ENCODE measurements at regions not wholly inside any gene's neighbourhood (a gene's known extent, or its start where the extent isn't known, plus 50 kb on each side); places are given as distances from the start of the nearest gene placed in this dataset.

DNA sequence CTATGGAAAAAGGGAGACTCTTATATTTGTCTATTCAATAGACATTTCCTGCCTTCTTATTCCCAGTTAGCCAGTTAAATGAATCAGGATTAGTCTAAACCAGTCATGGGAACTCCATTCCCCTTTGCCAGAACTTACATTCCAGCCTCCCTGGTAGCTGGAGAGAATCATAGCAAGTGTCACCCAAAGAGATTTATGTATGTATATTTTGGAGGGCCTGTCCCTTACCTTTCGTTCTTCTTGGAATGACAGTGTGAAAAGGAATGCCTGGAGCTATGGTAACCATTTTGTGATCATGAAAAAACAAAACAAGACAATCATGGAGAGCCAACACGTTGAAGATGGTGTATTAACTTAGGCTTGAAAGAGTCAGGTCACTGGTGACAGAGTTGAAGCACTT lies 627.7 kb downstream of the CCDC171 start:
- no peak for ATAC-seq
- POLR2A ChIA-PET, result no interaction called here

GRCh38 chr9:16181539-16181938 lies 628.7 kb downstream of the CCDC171 start:
- Histone ChIP-seq H3K4me3 (ENCODE audit: low read depth in 2 of 2, low read length in 2 of 2) (no peak overlapping the region), H3K4me1 (ENCODE audit: control insufficient read depth, insufficient read depth, low read length) (no peaks in the 10 kb centered on the region), H3K27me3 (ENCODE audit: control insufficient read depth, insufficient read depth, low read length) (no peaks in the 10 kb centered on the region), H3K9me3 (ENCODE audit: control insufficient read depth, insufficient read depth, low read depth, low read length) (no peaks in the 10 kb centered on the region), H3K36me3 (ENCODE audit: control insufficient read depth, insufficient read depth, low read length) (no peaks in the 10 kb centered on the region), H3K27ac (ENCODE audit: low read length) (no peak overlapping the region)
- TF ChIP-seq POLR2AphosphoS5 (IDR thresholded peaks at IDR 0.05; ENCODE audit: low read depth, low read length) (no peak), REST (IDR thresholded peaks at IDR 0.05; ENCODE audit: insufficient read depth in 1 of 2, low read depth in 2 of 2, low read length in 1 of 2) (no peak), SIN3A (IDR thresholded peaks at IDR 0.05; ENCODE audit: borderline replicate concordance, insufficient read depth, low read depth, low read length) (no peak), TCF7L2 (IDR thresholded peaks at IDR 0.05; ENCODE audit: low read depth, low read length) (no peak)
- TF ChIP-seq, protein P1, sequence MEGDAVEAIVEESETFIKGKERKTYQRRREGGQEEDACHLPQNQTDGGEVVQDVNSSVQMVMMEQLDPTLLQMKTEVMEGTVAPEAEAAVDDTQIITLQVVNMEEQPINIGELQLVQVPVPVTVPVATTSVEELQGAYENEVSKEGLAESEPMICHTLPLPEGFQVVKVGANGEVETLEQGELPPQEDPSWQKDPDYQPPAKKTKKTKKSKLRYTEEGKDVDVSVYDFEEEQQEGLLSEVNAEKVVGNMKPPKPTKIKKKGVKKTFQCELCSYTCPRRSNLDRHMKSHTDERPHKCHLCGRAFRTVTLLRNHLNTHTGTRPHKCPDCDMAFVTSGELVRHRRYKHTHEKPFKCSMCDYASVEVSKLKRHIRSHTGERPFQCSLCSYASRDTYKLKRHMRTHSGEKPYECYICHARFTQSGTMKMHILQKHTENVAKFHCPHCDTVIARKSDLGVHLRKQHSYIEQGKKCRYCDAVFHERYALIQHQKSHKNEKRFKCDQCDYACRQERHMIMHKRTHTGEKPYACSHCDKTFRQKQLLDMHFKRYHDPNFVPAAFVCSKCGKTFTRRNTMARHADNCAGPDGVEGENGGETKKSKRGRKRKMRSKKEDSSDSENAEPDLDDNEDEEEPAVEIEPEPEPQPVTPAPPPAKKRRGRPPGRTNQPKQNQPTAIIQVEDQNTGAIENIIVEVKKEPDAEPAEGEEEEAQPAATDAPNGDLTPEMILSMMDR (IDR thresholded peaks at IDR 0.05), result no peak
- ChIA-PET POLR2A (no interaction called here), CTCF (no interaction called here)
- DNase-seq (ENCODE audit: low read depth, low spot score), result no peak
- intact Hi-C loops (cut with micrococcal nuclease; ENCODE audit: unreplicated experiment) (no loop called here), in situ Hi-C loops (cut with HindIII; ENCODE audit: low pct_unique_long_range_greater_than_20kb, low sequenced_read_pairs) (no loop called here)
- ATAC-seq, result no peak
- BruUV-seq (replicated peaks), result no TSS peak

More for the DNA sequence above, 627.7 kb downstream of the CCDC171 start:
- Histone ChIP-seq H3K36me3 (ENCODE audit: control insufficient read depth, insufficient read depth, low read length) (no peaks in the 10 kb centered on the region), H3K27me3 (ENCODE audit: control insufficient read depth, insufficient read depth, low read length) (no peaks in the 10 kb centered on the region), H3K4me1 (ENCODE audit: control insufficient read depth, insufficient read depth, low read length) (no peaks in the 10 kb centered on the region), H3K9me3 (ENCODE audit: control insufficient read depth, insufficient read depth, low read depth, low read length) (no peaks in the 10 kb centered on the region), H3K4me3 (ENCODE audit: low read depth in 2 of 2, low read length in 2 of 2) (no peak overlapping the region), H3K27ac (ENCODE audit: low read length) (no peak overlapping the region)
- no TSS peak for BruUV-seq (replicated peaks)
- CTCF ChIA-PET, result no interaction called here
- intact Hi-C loops (cut with micrococcal nuclease; ENCODE audit: unreplicated experiment) (no loop called here), in situ Hi-C loops (cut with HindIII; ENCODE audit: low pct_unique_long_range_greater_than_20kb, low sequenced_read_pairs) (no loop called here)
- TF ChIP-seq, protein P1 (IDR thresholded peaks at IDR 0.05), result no peak
- no peak for TF ChIP-seq TCF7L2 (IDR thresholded peaks at IDR 0.05; ENCODE audit: low read depth, low read length)
- TF ChIP-seq SIN3A (IDR thresholded peaks at IDR 0.05; ENCODE audit: borderline replicate concordance, insufficient read depth, low read depth, low read length), result no peak
- TF ChIP-seq REST (IDR thresholded peaks at IDR 0.05; ENCODE audit: insufficient read depth in 1 of 2, low read depth in 2 of 2, low read length in 1 of 2), result no peak
- no peak for TF ChIP-seq POLR2AphosphoS5 (IDR thresholded peaks at IDR 0.05; ENCODE audit: low read depth, low read length)
- DNase-seq (ENCODE audit: low read depth, low spot score), result no peak
